Fibroblast of mammary gland (primary cell): ENCODE measurements at regions not wholly inside any gene's neighbourhood (a gene's known extent, or its start where the extent isn't known, plus 50 kb on each side); places are given as distances from the start of the nearest gene placed in this dataset.

Experiments used
- DNase-seq: peaks from one replicate; pipeline ENCODE4 v3.0.0-alpha.2; 2010; ENCODE audit warnings: low read depth
- H3K4me3 ChIP-seq: 2 replicates; pipeline ENCODE4 v1.5.1; 2011; ENCODE audit warnings: low read depth, mild to moderate bottlenecking, low read length, moderate library complexity; ENCODE audit not compliant: control insufficient read depth
- CTCF ChIP-seq: conservative IDR thresholded peaks from 2 replicates; pipeline ENCODE4 v1.5.1; 2011; ENCODE audit warnings: low read depth, low read length, inconsistent platforms; ENCODE audit not compliant: control insufficient read depth, insufficient read depth

GRCh38 chr1:212155219-212155618 is 119.7 kb downstream of the DTL start:
- H3K4me3 ChIP-seq: no peak overlapping the region
- no peak for TF ChIP-seq CTCF
- no peak for DNase-seq

- TF ChIP-seq CTCF: no peak
- DNase-seq: no peak
- no peak overlapping the region for H3K4me3 ChIP-seq
Measured at GRCh38 chr1:212157252-212157651, 121.7 kb downstream of the DTL start.

GRCh38 chr1:212158912-212159796 is 123.6 kb downstream of the DTL start:
- no peak overlapping the region for H3K4me3 ChIP-seq
- DNase-seq: no peak
- TF ChIP-seq CTCF: no peak

DNA sequence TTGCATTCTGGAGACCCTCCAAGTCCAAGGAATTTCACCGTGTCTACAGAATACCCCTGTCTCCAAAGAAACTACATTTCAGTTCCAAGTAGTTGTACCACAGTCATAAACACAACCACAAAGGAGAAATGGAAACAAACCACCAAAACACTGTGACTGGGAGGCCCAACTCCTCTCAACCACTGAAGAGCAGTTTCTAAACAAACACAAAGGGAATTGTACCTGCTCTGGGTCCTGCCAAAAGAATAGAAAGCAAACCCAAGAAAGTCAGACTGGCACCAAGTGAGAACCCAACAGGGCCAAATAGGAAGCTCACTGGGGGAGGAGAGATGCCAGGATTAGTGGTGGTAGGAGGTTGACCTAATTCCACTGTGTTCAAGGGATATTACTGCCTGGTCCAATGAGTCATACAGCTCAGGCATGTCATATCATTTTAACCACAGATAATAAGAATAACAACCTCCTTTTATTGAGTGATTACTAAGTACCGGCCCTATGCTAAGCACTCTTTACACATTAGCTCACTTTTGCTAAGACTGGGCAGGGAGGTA is 123.9 kb upstream of the PPP2R5A start:
- TF ChIP-seq CTCF: no peak
- H3K4me3 ChIP-seq: no peak overlapping the region
- DNase-seq: peak; percentile 83

- no peak overlapping the region for H3K4me3 ChIP-seq
- TF ChIP-seq CTCF: no peak
- peak; percentile 72 for DNase-seq
Measured at GRCh38 chr1:212162635-212163034, 122.6 kb upstream of the PPP2R5A start.

- DNase-seq: no peak
- no peak overlapping the region for H3K4me3 ChIP-seq
- TF ChIP-seq CTCF: no peak
Measured at GRCh38 chr1:212164095-212164872, 120.9 kb upstream of the PPP2R5A start.
